Stimulated activated CD4-positive, alpha-beta T cell treated with anti-CD3 and anti-CD28 coated beads, Interleukin-1b, Interleukin-23, amount 100 ng/mL, for 4 hours (primary cell): ENCODE measurements at regions not wholly inside any gene's neighbourhood (a gene's known extent, or its start where the extent isn't known, plus 50 kb on each side); places are given as distances from the start of the nearest gene placed in this dataset.

Experiments used
- DNase-seq, 2 donors: peaks; one replicate each; pipeline ENCODE4 v3.0.0-alpha.2; 2020; ENCODE audit warnings: low read depth in 2 of 2

- no peak for DNase-seq
Observed at GRCh38 chr9:89745601-89746376, 141.0 kb downstream of the GADD45G start.

- no peak for DNase-seq
Observed at GRCh38 chr9:89746385-89747116, 141.7 kb downstream of the GADD45G start.

GRCh38 chr9:89747596-89747995 is 142.8 kb downstream of the GADD45G start:
- no peak for DNase-seq

GRCh38 chr9:89748021-89748670 is 143.3 kb downstream of the GADD45G start:
- no peak for DNase-seq

- no peak for DNase-seq
Observed at GRCh38 chr9:89748831-89749499, 144.2 kb downstream of the GADD45G start.

GRCh38 chr9:89749500-89750116 is 144.8 kb downstream of the GADD45G start:
- no peak for DNase-seq

- no peak for DNase-seq
Observed at GRCh38 chr9:89750117-89750791, 145.4 kb downstream of the GADD45G start.

GRCh38 chr9:89751079-89751825 is 146.4 kb downstream of the GADD45G start:
- DNase-seq: no peak

GRCh38 chr9:89752154-89752553 is 147.3 kb downstream of the GADD45G start:
- DNase-seq: no peak

- no peak for DNase-seq
Observed at GRCh38 chr9:89753472-89754055, 148.8 kb downstream of the GADD45G start.

GRCh38 chr9:89754193-89754592 is 149.4 kb downstream of the GADD45G start:
- DNase-seq: no peak

GRCh38 chr9:89755821-89756220 is 151.0 kb downstream of the GADD45G start:
- no peak for DNase-seq

GRCh38 chr9:89756891-89757537 is 152.2 kb downstream of the GADD45G start:
- DNase-seq: no peak

- no peak for DNase-seq
Observed at GRCh38 chr9:89757776-89758528, 153.1 kb downstream of the GADD45G start.

- DNase-seq: no peak
Observed at GRCh38 chr9:89759572-89759971, 154.8 kb downstream of the GADD45G start.

GRCh38 chr9:89760123-89760522 is 155.3 kb downstream of the GADD45G start:
- no peak for DNase-seq

GRCh38 chr9:89764217-89764616 is 159.4 kb downstream of the GADD45G start:
- DNase-seq: no peak

GRCh38 chr9:89765211-89765946 is 160.6 kb downstream of the GADD45G start:
- DNase-seq: no peak
